ENCODE measurements at regions not wholly inside any gene's neighbourhood (a gene's known extent, or its start where the extent isn't known, plus 50 kb on each side); places are given as distances from the start of the nearest gene placed in this dataset.

- no peak for DNase-seq (ENCODE audit: low spot score)
- FAIRE-seq = no peak
Observed at GRCh38 chr13:70407486-70407885, 299.2 kb upstream of the KLHL1 start.

GRCh38 chr13:70405266-70405665 is 297.0 kb upstream of the KLHL1 start:
- no peak for DNase-seq (ENCODE audit: low spot score)
- no peak for FAIRE-seq

- DNase-seq (ENCODE audit: low spot score) (no peak), FAIRE-seq (no peak)
Observed at GRCh38 chr13:70394031-70394548, 285.8 kb upstream of the KLHL1 start.

- DNase-seq (ENCODE audit: low spot score) (no peak), FAIRE-seq (no peak)
Observed at GRCh38 chr13:70391678-70392077, 283.4 kb upstream of the KLHL1 start.

- DNase-seq (ENCODE audit: low spot score) (no peak), FAIRE-seq (no peak)
Observed at GRCh38 chr13:70390968-70391367, 282.7 kb upstream of the KLHL1 start.

GRCh38 chr13:70390064-70390463 is 281.8 kb upstream of the KLHL1 start:
- no peak for FAIRE-seq
- no peak for DNase-seq (ENCODE audit: low spot score)

GRCh38 chr13:70388935-70389334 is 280.7 kb upstream of the KLHL1 start:
- FAIRE-seq = no peak

GRCh38 chr13:70386919-70387318 is 278.7 kb upstream of the KLHL1 start:
- DNase-seq (ENCODE audit: low spot score) (no peak), FAIRE-seq (no peak)

More at GRCh38 chr13:70388935-70389334, 280.7 kb upstream of the KLHL1 start:
- no peak for DNase-seq (ENCODE audit: low spot score)

- no peak for DNase-seq (ENCODE audit: low spot score)
Observed at GRCh38 chr13:70385852-70386251, 277.6 kb upstream of the KLHL1 start.

GRCh38 chr13:70384156-70384555 is 275.9 kb upstream of the KLHL1 start:
- FAIRE-seq = no peak
- no peak for DNase-seq (ENCODE audit: low spot score)

More at GRCh38 chr13:70385852-70386251, 277.6 kb upstream of the KLHL1 start:
- no peak for FAIRE-seq

- no peak for FAIRE-seq
Observed at GRCh38 chr13:70380809-70381208, 272.6 kb upstream of the KLHL1 start.

GRCh38 chr13:70375718-70376117 is 267.5 kb upstream of the KLHL1 start:
- FAIRE-seq = no peak

More at GRCh38 chr13:70380809-70381208, 272.6 kb upstream of the KLHL1 start:
- no peak for DNase-seq (ENCODE audit: low spot score)

GRCh38 chr13:70370924-70371323 is 262.7 kb upstream of the KLHL1 start:
- FAIRE-seq (no peak), DNase-seq (ENCODE audit: low spot score) (no peak)

More at GRCh38 chr13:70375718-70376117, 267.5 kb upstream of the KLHL1 start:
- DNase-seq (ENCODE audit: low spot score) = no peak

- DNase-seq (ENCODE audit: low spot score) (no peak), FAIRE-seq (no peak)
Observed at GRCh38 chr13:70366720-70367119, 258.5 kb upstream of the KLHL1 start.

- DNase-seq (ENCODE audit: low spot score) (no peak), FAIRE-seq (no peak)
Observed at GRCh38 chr13:70363991-70364390, 255.7 kb upstream of the KLHL1 start.

- DNase-seq (ENCODE audit: low spot score) = no peak
- no peak for FAIRE-seq
Observed at GRCh38 chr13:70362820-70363570, 254.7 kb upstream of the KLHL1 start.

GRCh38 chr13:70357031-70357430 is 248.8 kb upstream of the KLHL1 start:
- DNase-seq (ENCODE audit: low spot score) = no peak
- no peak for FAIRE-seq

GRCh38 chr13:70353096-70353495 is 244.8 kb upstream of the KLHL1 start:
- DNase-seq (ENCODE audit: low spot score) (no peak), FAIRE-seq (no peak)

GRCh38 chr13:70347947-70348620 is 239.8 kb upstream of the KLHL1 start:
- no peak for FAIRE-seq

GRCh38 chr13:70339738-70340137 is 231.5 kb upstream of the KLHL1 start:
- FAIRE-seq (no peak), DNase-seq (ENCODE audit: low spot score) (no peak)

More at GRCh38 chr13:70347947-70348620, 239.8 kb upstream of the KLHL1 start:
- DNase-seq (ENCODE audit: low spot score) = no peak

GRCh38 chr13:70338609-70339008 is 230.4 kb upstream of the KLHL1 start:
- FAIRE-seq = no peak
- no peak for DNase-seq (ENCODE audit: low spot score)

GRCh38 chr13:70336866-70337265 is 228.6 kb upstream of the KLHL1 start:
- FAIRE-seq = no peak
- DNase-seq (ENCODE audit: low spot score) = no peak

All from RCC 7860 (cell line).